K562 (cell line): ENCODE measurements at regions not wholly inside any gene's neighbourhood (a gene's known extent, or its start where the extent isn't known, plus 50 kb on each side); places are given as distances from the start of the nearest gene placed in this dataset.

Source experiments
- ATAC-seq: fragments of 200-7000 bp; cut with Tn5 transposase; 3 replicates; pipeline ENCODE4 v1.9.1; 2020; ENCODE audit warnings: moderate library complexity
- BruUV-seq: library from RNA; stranded (reverse); fragments of 400-500 nt; replicated peaks from 2 replicates; lab custom pipeline; 2021; lab: Mats Ljungman, UMichigan
- CTCF ChIA-PET: fragments of 300-600 bp; formaldehyde crosslinking; extraction: SDS; loops from one replicate; lab custom pipeline; 2021; ENCODE audit warnings: low intra/inter-chr PET ratio; lab: Yijun Ruan, JAX
- POLR2A ChIA-PET: fragments of 300-600, 350-650 bp; sonication (Branson Sonifier 250); formaldehyde crosslinking; extraction: SDS; loops from one replicate; lab custom pipeline; 2021; ENCODE audit warnings: antibody characterized with exemption, inconsistent platforms; lab: Yijun Ruan, JAX
- DNase-seq, 4 experiments: peaks; one replicate each; pipeline versions ENCODE4 v3.0.0 to v3.0.0-alpha.2; 2011 to 2018; ENCODE audit warnings: low spot score in 3 of 4, mixed read lengths in 3 of 4; ENCODE audit errors: extremely low read depth in 1 of 4
- FAIRE-seq: peaks from 2 replicates; lab custom pipeline; 2011; peaks lifted over from hg19 to GRCh38; lab: Jason Lieb, UNC
- H2AFZ ChIP-seq: 2 replicates; pipeline ENCODE4 v1.6.0; 2011; ENCODE audit warnings: low read depth, low read length, control low read depth, inconsistent platforms
- H3K27ac ChIP-seq: fragments of 200-600 bp; 3 replicates; pipeline ENCODE4 v1.8.0; 2011; ENCODE audit warnings: low read depth, mild to moderate bottlenecking, control low read depth, inconsistent platforms, low read length, moderate library complexity, mixed read lengths; ENCODE audit errors: extremely low read depth
- H3K27me3 ChIP-seq, 2 experiments: fragments of 300-600 bp in 1 of 2; 2 replicates in 1 of 2; 3 replicates in 1 of 2; pipeline versions ENCODE4 v1.6.0 to v1.8.0; 2011; ENCODE audit warnings: inconsistent platforms in 2 of 2, low read length in 2 of 2, mild to moderate bottlenecking in 1 of 2, mixed read lengths in 1 of 2, moderate library complexity in 1 of 2; ENCODE audit not compliant: control insufficient read depth in 2 of 2, insufficient read depth in 2 of 2
- H3K36me3 ChIP-seq: fragments of 300-600 bp; 3 replicates; pipeline ENCODE4 v1.8.0; 2011; ENCODE audit warnings: mild to moderate bottlenecking, low read length, inconsistent platforms; ENCODE audit not compliant: control insufficient read depth, insufficient read depth
- H3K4me1 ChIP-seq, 2 experiments: fragments of 200-600 bp in 1 of 2; replicated peaks in 1 of 2; 2 replicates in 1 of 2; 3 replicates in 1 of 2; pipeline versions ENCODE4 v1.5.1 to v1.8.0; 2011; ENCODE audit warnings: inconsistent platforms in 2 of 2, low read length in 2 of 2, mild to moderate bottlenecking in 1 of 2, mixed read lengths in 1 of 2, moderate library complexity in 1 of 2; ENCODE audit not compliant: control insufficient read depth in 2 of 2, insufficient read depth in 2 of 2
- H3K4me2 ChIP-seq: 2 replicates; pipeline ENCODE4 v1.6.1; 2011; ENCODE audit warnings: low read length, control low read depth, inconsistent platforms, mixed read lengths; ENCODE audit not compliant: insufficient read depth
- H3K4me3 ChIP-seq: fragments of 200-600 bp; sonication (generic), shearing (Covaris generic); 2 replicates; pipeline ENCODE4 v1.5.1; 2016; ENCODE audit warnings: control low read depth, inconsistent platforms
- H3K79me2 ChIP-seq: fragments of 200-600 bp; 3 replicates; pipeline ENCODE4 v1.8.0; 2011; ENCODE audit warnings: low read length, inconsistent platforms; ENCODE audit not compliant: control insufficient read depth, insufficient read depth
- H3K9ac ChIP-seq, 2 experiments: 2 replicates each; pipeline versions ENCODE4 v1.6.0 to v1.6.1; 2011; ENCODE audit warnings: low read depth in 2 of 2, low read length in 2 of 2, control low read depth in 1 of 2, inconsistent platforms in 1 of 2, mild to moderate bottlenecking in 1 of 2, mixed read lengths in 1 of 2; ENCODE audit not compliant: insufficient read depth in 1 of 2
- H3K9me1 ChIP-seq: one replicate; pipeline ENCODE4 v1.6.0; 2011; ENCODE audit warnings: inconsistent platforms, mild to moderate bottlenecking, low read length, moderate library complexity; ENCODE audit not compliant: control insufficient read depth, insufficient read depth
- H3K9me3 ChIP-seq: replicated peaks from 2 replicates; pipeline ENCODE4 v1.5.1; 2011; ENCODE audit warnings: low read depth, low read length, inconsistent platforms; ENCODE audit not compliant: control insufficient read depth, insufficient read depth
- H4K20me1 ChIP-seq: replicated peaks from 2 replicates; pipeline ENCODE4 v1.6.1; 2011; ENCODE audit warnings: low read length, inconsistent platforms, mixed read lengths; ENCODE audit not compliant: control insufficient read depth, insufficient read depth
- ARID1B ChIP-seq: fragments of 450-650 bp; IDR thresholded peaks from 2 replicates; pipeline ENCODE4 v1.6.1; 2016; ENCODE audit warnings: antibody characterized with exemption, mild to moderate bottlenecking, inconsistent platforms
- ELF4 ChIP-seq: fragments of 450-650 bp; formaldehyde crosslinking; IDR thresholded peaks from 2 replicates; pipeline ENCODE4 v1.4.0; 2022; ENCODE audit warnings: missing genetic modification characterization
- HOXB6 ChIP-seq: fragments of 250-450 bp; sonication (Bioruptor Pico); IDR thresholded peaks from 2 replicates; pipeline ENCODE4 v1.5.1; 2022; ENCODE audit warnings: mild to moderate bottlenecking, borderline replicate concordance
- KAT7 ChIP-seq: sonication (generic); formaldehyde crosslinking; IDR thresholded peaks from 2 replicates; pipeline ENCODE4 v1.8.0; 2022; ENCODE audit warnings: missing genetic modification reagents, mild to moderate bottlenecking, borderline replicate concordance
- NCOA2 ChIP-seq, 2 experiments: fragments of 450-650 bp; IDR thresholded peaks; 2 replicates each; pipeline ENCODE4 v1.6.1; 2018; ENCODE audit warnings: mild to moderate bottlenecking in 2 of 2, moderate library complexity in 1 of 2; ENCODE audit not compliant: partially characterized antibody in 2 of 2
- PRMT5 ChIP-seq: sonication (generic); formaldehyde crosslinking; IDR thresholded peaks from 2 replicates; pipeline ENCODE4 v1.5.0; 2020; ENCODE audit warnings: missing genetic modification reagents
- TAF1 ChIP-seq: IDR thresholded peaks from 2 replicates; pipeline ENCODE4 v1.6.1; 2011; ENCODE audit warnings: mild to moderate bottlenecking, low read length, moderate library complexity; ENCODE audit not compliant: insufficient read depth, control insufficient read depth, severe bottlenecking; ENCODE audit errors: extremely low read depth
- TAL1 ChIP-seq: fragments of 450-650 bp; IDR thresholded peaks from 2 replicates; pipeline ENCODE4 v1.6.1; 2016; ENCODE audit warnings: mild to moderate bottlenecking
- TCF7 ChIP-seq: sonication (generic); IDR thresholded peaks from 2 replicates; pipeline ENCODE4 v1.6.1; 2016; ENCODE audit warnings: antibody characterized with exemption, borderline replicate concordance
- TCF7L2 ChIP-seq: fragments of 150-350 bp; IDR thresholded peaks from 2 replicates; pipeline ENCODE4 v1.6.1; 2016; ENCODE audit warnings: low read depth, mild to moderate bottlenecking, low read length, moderate library complexity
- ZBTB11 ChIP-seq, 3 experiments: fragments of 200-800 bp in 1 of 3; fragments of 250-450 bp in 1 of 3; fragments of 450-650 bp in 1 of 3; sonication (Bioruptor Pico) in 1 of 3; sonication (Bioruptor generic) in 1 of 3; formaldehyde crosslinking in 1 of 3; IDR thresholded peaks; 2 replicates each; pipeline versions ENCODE4 v1.6.1 to v1.8.0; 2016 to 2022; ENCODE audit warnings: mild to moderate bottlenecking in 2 of 3, missing genetic modification characterization in 2 of 3, missing compliant biosample characterization in 1 of 3, moderate library complexity in 1 of 3
- WGBS: fragments of 100-300 bp; shearing (Covaris generic); methylation state at CpG from one replicate; pipeline ENCODE4 v1.1.6; 2016; ENCODE audit warnings: low coverage, mixed read lengths; ENCODE audit not compliant: insufficient coverage; ENCODE audit errors: missing lambda C conversion rate; 5-methylcytosine and 5-hydroxymethylcytosine counted together
- in situ Hi-C: fragments of 300-500 bp; cut with MboI; formaldehyde crosslinking; loops from 4 replicates; pipeline ENCODE4 v1.15.0; 2018; ENCODE audit warnings: inconsistent platforms, mixed read lengths
- intact Hi-C: fragments of 100-400 bp; cut with micrococcal nuclease; formaldehyde crosslinking; loops from 2 replicates; pipeline ENCODE4 v1.14.2; 2022
- TF ChIP-seq, protein P1 (sequence below): sonication (generic); formaldehyde crosslinking; IDR thresholded peaks from 2 replicates; pipeline ENCODE4 v1.8.0; 2022; ENCODE audit warnings: mild to moderate bottlenecking, missing genetic modification reagents

GRCh38 chr2:39568116-39568515, 97.6 kb upstream of the TMEM178A start:
- no TSS peak for BruUV-seq
- peaks cover 8% of the 10 kb centered on the region for H3K9me3 ChIP-seq
- TF ChIP-seq TAL1 (no peak), ARID1B (no peak), NCOA2 (IDR thresholded peaks at IDR 0.05; ENCODE audit: partially characterized antibody in 2 of 2) (no peak), TAF1 (no peak), PRMT5 (no peak), TCF7L2 (no peak), ZBTB11 (CRISPR knock-in tag; IDR thresholded peaks at IDR 0.05) (no peak), ELF4 (CRISPR knock-in tag) (no peak), KAT7 (CRISPR knock-in tag) (no peak), HOXB6 (CRISPR knock-in tag) (no peak), TCF7 (no peak)
- TF ChIP-seq, protein P1, sequence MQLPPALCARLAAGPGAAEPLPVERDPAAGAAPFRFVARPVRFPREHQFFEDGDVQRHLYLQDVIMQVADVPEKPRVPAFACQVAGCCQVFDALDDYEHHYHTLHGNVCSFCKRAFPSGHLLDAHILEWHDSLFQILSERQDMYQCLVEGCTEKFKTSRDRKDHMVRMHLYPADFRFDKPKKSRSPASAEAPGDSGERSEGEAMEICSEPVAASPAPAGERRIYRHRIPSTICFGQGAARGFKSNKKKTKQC (CRISPR knock-in tag), result no peak
- in situ Hi-C loops, result no loop called here
- H3K4me1 ChIP-seq, result no peaks in the 10 kb centered on the region
- intact Hi-C loops, result no loop called here
- no peaks in the 10 kb centered on the region for H3K9me1 ChIP-seq
- no peak overlapping the region for H3K4me2 ChIP-seq
- ChIA-PET CTCF (no interaction called here), POLR2A (no interaction called here)
- no peaks in the 10 kb centered on the region for H3K79me2 ChIP-seq
- 21% methylated on average over 5 of the region's 5 CpGs for WGBS
- H3K4me3 ChIP-seq, result no peak overlapping the region
- H3K9ac ChIP-seq, result no peak overlapping the region
- FAIRE-seq, result no peak
- no peaks in the 10 kb centered on the region for H4K20me1 ChIP-seq
- ATAC-seq, result no peak
- H3K36me3 ChIP-seq, result no peaks in the 10 kb centered on the region
- no peaks in the 10 kb centered on the region; a peak in 1 of 5 replicates for H3K27me3 ChIP-seq
- no peak overlapping the region for H2AFZ ChIP-seq
- no peak for DNase-seq
- no peak overlapping the region for H3K27ac ChIP-seq
